GM18519 (cell line): ENCODE measurements at regions not wholly inside any gene's neighbourhood (a gene's known extent, or its start where the extent isn't known, plus 50 kb on each side); places are given as distances from the start of the nearest gene placed in this dataset.
A peak's percentile ranks its signal among the peaks of the same experiment; 100 is the strongest.
"Not testable (repeated sequence)": the region's sequence is repeated elsewhere in the genome, so short reads cannot be mapped to it uniquely, and the experiment has no call there.

Source experiments
- ATAC-seq: cut with Tn5 transposase; IDR thresholded peaks from one replicate; pipeline ENCODE4 v1.9.1; 2021; ENCODE audit warnings: mild to moderate bottlenecking, moderate library complexity; ENCODE audit not compliant: unreplicated experiment, low FRiP score

DNA sequence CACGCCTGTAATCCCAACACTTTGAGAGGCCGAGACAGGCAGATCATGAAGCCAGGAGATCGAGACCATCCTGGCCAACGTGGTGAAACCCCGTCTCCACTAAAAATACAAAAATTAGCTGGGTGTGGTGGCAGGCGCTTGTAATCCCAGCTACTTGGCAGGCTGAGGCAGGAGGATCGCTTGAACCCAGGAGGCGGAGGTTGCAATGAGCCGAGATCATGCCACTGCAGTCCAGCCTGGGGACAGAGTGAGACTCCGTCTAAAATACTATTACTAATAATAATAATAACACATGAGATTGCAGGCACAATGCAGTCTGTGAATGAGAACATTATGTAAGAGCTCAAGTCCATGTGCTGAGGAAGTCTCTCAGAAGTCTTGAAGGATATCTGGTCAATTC is 1684.4 kb downstream of the SPATA31A7 start:
- not testable (repeated sequence) for ATAC-seq

DNA sequence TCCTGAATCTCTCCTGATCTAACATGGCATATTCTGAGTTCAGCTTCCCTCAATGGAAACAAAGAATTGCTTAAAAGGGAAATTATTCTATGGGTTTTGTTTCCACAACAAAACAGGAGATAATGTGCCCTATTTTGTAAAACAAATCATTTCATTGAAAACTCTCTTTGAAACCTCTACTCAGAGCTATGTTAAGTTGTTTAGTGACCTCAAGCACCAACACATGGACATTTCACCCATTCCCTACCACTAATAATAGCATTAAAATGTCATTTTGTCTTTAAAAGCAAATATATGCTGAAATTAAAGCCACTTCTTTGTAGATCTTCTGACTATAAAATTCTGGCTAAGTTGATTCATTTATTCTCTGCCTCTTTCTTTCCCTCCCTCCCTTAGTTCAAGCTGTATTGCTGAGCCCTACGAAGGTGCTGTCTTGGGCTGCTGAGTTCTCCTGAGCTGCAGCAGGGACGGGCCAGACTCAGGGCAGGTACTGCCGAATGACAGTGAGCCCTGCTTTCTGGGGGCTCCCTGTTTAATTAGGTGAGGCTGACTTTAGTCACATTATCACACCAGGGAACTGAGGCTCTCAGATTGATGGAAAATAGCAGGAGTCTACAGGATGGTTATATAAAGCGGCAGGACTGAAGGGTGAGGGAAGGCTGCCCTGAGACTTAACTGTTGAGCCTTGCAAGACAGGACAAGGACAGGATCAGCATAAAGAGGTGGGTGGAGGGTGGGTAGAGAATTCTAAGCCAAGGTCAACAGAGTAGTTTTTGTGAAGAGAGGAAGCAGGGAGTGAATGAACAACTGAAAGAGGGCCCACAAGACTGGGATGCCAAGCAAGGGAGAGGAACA is 1685.1 kb downstream of the SPATA31A7 start:
- not testable (repeated sequence) for ATAC-seq

DNA sequence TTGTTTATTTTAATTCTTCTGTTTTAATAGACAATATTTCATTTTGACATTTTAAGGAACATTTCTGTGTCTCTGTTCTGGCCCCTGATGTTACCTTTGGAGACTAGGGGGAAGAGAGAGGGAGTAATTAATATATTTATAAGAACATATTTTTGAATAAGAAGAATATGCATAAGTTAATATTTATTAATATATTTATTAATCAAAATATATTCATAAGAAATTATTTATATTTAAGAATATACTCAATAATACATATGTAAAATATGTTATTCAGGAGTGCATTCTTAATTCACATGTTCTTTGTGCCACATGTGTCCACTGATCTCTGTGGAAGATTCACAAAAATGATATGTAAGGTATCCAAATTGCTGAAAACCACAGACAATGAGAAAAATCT is 1687.7 kb downstream of the SPATA31A7 start:
- not testable (repeated sequence) for ATAC-seq

DNA sequence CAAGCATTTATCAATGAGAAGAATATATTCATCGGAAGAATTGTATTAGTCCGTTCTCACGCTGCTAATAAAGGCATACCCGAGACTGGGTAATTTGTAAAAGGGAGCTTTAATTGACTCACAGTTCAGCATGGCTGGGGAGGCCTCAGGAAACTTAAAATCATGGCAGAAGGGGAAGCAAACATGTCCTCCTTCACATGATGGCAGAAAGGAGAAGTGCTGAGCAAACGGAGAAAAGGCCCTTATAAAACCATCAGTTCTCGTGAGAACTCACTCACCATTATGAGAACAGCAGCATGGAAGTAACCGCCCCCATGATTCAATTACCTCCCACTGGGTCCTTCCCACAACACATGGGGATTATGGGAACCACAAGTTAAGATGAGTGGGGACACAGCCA is 1688.2 kb downstream of the SPATA31A7 start:
- ATAC-seq, result not testable (repeated sequence)

DNA sequence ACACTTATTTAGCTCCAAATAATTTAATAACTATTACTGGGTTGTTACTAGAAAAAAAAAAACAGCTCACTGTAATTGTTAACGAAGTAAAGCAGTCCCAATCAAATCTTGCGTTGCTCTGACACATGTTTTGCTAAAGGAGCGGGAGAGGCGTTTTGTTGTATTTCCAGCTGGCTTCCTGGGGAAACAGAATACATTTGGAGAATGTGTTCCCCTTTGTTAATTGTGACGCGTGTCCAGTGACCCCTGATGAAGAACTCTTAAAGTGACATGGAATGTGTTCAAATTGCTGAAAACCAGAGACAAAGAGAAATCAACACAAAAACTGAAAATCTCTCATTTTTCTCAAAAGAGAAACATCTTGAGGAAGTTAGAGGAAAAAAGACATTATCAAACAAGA is 1690.6 kb downstream of the SPATA31A7 start:
- ATAC-seq, result not testable (repeated sequence)

DNA sequence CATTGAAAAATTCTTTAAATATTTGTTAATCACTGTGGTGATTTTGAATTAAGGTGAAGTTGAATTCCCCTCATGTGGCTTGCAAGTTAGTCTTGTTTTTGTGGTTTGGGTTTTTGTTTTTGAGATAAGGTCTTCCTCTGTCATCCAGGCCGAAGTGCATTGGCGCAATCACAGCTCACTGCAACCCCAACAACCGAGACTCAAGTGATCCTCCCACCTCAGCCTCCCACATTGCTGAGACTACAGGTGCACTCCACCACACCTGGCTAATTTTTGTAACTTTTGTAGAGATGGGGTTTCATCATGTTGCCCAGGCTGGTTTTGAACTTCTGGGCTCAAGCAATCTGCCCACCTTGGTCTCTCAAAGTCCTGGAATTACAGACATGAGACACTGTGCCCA is 1691.1 kb downstream of the SPATA31A7 start:
- not testable (repeated sequence) for ATAC-seq

DNA sequence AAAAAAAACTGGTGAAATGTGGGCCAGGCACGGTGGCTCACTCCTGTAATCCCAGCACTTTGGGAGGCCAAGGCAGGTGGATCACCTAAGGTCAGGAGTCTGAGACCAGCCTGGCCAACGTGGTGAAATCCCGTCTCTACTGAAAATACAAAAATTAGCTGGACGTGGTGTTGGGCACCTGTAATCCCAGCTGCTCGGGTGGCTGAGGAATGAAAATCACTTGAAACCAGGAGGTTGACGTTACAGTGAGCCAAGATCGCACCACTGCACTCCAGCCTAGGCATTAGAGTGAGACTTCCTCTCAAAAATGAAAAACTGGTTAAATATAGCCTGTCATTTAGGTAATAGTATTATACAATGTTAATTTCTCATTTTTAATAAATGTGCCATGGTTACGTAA is 1692.0 kb downstream of the SPATA31A7 start:
- not testable (repeated sequence) for ATAC-seq

DNA sequence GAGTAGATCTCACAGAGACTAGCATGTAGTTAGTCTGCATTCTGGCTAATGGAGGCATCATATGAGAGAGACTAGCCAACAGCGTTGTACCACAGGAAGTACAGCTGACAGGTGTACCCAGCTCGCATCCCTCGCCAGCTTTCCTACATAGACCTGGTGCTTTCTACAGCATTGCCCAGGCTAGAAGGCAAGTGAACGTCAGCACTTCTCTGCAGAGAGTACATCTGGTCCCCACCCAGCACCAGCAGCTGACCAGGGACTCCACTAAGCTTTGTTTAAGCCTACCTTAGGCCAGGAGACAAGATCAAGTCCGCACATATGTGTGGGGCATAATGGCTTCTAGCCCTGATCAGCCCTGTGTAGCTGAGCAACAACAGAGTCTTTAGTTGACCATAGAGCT is 1692.9 kb downstream of the SPATA31A7 start:
- not testable (repeated sequence) for ATAC-seq

DNA sequence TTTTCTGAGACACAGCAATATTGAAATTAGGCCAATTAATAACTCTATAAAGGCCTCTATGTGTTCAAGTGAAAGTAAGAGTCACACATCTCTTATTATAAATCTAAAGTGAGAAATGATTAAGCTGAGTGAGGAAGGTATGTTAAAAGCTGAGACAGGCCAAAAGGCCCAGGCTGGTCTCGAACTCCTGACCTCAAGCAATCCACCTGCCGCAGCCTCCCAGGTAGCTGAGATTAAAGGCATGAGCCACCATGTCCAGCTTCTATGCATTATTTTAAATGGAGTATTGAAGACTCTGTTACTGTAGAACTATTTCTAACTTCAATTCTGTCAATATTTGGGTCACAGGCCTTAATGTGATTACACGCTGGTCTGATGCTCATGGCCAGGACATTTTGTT is 1706.9 kb downstream of the SPATA31A7 start:
- not testable (repeated sequence) for ATAC-seq

DNA sequence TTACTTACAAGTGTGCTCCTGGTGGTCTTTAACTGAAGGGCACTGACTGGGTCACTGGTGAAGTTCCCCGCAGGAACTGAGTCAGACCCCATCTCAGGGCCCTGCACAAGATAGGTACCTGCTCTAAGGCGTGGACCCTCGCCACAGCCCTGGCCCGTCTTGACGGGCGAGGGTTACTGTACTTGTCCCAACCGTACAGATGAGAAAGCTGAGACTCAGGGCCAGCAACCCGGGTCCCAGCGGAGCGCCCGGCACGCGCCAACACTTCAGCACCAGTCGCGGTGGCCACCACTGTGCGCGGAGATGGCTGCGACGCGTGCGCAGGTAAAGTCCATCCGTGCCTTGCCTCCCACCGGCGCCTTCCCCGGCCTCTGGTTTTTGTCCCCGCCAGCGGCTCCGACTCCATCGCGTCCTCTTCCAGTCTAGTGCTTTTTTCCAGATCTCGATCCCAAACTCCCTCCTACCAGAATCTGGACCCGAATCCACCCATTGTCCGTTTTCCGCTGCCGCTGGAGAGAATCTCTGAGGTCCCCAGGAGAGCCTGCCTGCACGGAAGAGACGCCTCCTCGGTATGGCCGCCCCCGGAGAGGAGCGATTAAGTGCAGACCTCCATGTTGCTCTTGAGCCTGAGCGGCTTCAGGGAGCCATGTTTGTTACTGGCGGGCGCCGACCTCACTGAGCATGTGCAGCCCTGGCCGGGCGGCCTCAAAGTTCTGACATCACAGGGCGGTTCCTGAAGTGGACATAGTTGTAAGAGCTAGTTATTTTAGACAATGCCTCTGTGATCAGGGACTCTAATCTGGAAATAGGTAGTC is 1707.8 kb downstream of the SPATA31A7 start:
- ATAC-seq, result not testable (repeated sequence)

DNA sequence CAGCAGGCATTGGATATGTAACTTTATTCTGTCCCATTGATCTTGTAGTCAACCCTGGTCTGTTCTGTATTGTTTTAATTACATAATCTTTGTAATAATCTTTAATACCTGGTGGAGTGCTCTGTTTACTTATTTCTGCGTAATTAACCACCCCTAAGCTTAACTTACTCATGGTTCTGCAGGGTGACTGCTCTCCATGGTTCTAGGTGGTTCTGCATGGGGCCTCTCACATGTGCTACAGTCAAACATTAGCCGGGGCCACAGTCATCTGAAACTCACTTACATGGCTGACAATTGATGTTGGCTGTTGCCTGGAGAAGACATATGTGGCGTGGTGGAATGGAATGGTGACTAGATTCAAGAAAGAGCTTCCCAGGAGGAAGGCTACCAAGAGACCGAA is 1709.8 kb downstream of the SPATA31A7 start:
- ATAC-seq, result not testable (repeated sequence)

DNA sequence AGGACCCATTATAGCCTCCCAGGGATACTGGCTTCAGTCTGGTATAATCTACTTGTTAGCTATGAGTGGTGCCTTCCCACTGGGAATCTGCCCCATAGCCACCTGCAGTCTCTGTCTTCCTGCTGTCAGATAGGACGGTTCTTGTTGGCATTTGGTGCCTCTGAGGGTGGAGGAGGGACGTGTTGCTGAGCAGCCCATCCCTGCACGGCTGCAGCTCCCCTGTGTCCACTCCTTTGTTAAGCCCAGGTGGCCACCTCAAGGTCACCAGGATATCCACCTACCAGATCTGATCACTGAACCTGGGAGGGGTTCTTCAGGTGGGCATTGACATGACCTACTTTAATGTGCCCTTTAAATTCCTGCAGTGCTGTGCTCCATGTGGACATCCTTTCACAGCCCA is 1714.2 kb downstream of the SPATA31A7 start:
- not testable (repeated sequence) for ATAC-seq

DNA sequence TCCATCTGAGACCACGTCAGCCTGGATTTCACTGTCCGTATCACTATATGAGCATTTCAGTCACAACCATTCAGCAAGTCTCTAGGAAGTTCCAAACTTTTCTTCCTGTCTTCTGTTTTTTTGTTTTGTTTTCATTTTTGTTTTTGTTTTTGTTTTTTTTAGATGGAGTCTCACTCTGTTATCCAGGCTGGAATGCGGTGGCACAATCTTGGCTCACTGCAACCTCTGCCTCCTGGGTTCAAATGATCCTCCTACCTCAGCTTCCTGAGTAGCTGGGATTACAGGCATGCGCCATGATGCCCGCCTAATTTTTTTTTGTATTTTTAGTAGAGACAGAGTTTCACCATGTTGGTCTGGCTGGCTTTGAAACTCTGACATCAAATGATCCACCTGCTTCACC is 1715.9 kb downstream of the SPATA31A7 start:
- not testable (repeated sequence) for ATAC-seq

DNA sequence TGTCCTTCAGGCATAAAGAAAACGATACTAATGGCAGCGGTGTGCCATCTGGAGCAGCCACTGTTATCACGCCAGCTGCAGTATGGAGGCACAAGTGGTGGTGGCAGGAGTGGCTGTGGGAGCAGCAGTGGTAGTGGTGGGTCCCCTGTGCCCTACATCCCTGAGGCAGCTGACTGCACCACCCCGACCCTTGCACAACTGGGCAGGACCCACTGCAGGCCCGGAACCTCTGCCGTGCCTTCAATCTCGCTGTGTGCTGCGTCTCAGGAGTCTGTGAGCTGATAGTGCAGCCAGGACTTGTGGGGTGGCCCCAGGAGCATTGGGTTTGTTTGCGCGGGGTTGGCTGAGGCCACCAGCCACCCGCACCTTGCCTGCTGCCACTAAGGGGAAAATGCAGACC is 1718.0 kb downstream of the SPATA31A7 start:
- ATAC-seq, result not testable (repeated sequence)

DNA sequence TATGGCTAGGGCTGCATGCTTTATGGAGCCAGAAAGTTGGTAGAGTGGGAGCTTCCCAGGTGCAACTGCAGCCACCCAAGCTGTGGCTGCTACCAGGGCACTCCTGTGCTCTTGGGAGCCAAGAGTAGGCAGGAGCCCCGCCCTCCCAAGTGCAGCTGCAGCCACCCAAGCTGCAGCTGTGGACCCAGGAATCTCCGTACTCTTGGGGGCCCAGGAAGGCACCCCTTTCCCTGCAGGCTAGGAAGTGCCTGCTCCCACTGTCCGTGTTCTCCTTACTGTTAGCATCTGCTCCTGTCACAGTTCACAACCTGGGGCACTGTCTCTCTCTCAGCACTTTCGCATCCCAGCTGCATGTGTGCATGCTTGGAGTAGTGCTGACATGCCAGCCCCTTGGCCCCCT is 1718.4 kb downstream of the SPATA31A7 start:
- ATAC-seq, result not testable (repeated sequence)

DNA sequence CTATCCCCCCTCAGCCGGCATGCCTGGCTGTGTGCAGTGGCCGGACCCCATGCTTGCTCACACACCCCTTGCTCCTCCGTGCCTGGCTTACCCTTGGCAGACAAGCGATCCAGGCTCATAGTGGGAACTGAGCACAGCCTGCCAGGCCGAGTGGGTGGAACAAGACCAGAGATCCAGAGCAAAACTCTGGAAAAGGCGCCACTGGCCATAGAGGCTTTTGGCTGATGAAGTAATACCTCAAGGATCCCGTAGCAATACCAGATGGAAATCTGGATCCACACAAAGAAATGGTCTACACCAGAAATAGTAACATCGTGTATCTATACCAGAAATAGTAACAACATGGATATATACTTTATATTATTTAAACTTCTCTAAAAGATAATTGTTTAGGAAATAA is 1719.6 kb downstream of the SPATA31A7 start:
- not testable (repeated sequence) for ATAC-seq

DNA sequence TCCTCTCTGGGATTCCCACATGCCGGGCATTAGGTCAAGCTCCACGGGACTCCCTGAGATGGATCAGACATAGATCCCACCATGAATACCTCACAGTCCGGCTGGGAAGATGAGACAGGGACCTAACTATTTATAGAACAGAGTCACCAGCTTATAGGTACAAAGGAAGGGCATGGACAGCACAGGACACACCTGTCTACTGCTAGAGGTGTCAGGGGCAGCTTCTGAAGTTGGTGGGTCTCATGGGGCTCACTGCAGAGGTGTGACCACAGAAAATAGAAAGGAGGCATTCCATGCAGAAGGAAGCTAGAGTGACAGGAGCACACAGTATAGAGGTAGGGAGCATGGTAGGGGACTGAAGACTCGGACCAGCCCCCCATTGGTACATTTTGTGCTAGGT is 1722.4 kb downstream of the SPATA31A7 start:
- ATAC-seq, result not testable (repeated sequence)

DNA sequence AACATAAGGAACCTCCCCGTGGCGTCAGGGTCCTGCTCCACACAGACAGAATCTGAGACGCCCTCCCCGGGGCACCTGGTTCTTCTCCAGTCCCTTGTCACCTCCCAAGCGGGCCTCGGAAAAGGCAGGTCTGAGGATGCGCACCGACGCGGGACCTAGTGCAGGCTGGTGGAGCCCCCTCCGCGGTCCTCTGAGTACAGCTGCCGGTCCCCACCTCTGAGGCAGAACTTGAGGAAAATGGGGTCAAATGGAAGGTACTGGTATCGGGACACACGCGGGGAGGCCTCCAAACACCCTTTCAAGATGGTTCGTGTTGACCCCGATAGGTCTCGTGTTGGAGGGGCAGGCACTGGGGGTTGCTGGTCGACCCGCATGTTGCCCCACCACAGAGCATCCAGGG is 1725.3 kb downstream of the SPATA31A7 start:
- ATAC-seq, result not testable (repeated sequence)

DNA sequence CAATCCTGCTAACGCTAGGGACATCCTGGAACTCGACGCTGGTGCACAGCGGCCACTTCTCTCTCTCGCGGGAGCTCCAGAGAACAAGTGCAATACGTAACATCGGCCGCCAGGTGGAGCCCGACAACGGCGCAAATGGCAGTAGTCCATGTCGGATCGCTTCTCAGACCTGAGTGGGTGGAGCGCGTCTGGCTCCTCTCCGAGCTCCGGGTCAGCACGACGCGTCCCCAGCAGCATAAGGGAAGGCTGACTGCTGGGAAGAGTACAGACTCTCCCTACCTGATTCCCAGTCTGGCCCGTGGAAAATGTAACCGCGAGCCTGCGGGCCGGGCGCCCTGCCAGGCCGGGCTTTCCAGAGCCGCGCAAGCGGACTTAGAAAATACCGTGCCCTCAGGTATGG is 1725.8 kb downstream of the SPATA31A7 start:
- ATAC-seq, result peak; percentile 99

DNA sequence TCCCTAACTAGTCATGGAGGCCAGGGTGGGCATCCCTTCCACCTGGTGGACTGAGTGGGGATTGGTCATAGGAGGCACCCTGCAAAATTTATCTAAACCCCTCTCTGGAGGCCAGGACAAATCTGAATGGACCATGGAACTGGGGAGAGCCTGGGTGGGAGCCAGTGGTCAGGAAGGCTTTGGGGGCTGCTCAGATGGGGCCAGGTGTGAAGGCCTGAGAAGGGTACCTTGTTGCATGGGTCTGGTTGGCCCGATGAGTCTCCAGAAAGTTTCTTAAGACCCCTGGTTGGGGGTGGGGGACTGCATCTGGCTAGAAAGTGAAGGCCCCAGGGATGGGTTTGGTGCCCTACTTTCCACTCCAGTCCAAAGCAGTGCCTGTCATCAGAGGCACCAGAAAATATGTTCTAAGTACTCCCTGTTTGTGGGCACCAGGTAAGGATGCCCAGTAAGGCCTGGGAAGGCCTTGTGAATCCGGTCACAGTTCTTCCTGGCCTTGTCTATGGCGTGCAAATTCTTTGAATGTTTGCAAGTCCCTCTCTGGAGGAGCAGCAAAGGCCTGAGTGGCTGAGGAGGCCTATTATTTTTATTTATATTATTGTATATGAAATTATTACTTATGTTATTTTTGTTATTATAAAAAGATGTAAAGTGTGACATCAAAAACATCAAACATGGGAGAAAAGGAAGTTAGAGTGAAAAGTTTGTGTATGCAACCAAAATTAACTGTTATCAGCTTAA is 1729.0 kb downstream of the SPATA31A7 start:
- ATAC-seq, result not testable (repeated sequence)

DNA sequence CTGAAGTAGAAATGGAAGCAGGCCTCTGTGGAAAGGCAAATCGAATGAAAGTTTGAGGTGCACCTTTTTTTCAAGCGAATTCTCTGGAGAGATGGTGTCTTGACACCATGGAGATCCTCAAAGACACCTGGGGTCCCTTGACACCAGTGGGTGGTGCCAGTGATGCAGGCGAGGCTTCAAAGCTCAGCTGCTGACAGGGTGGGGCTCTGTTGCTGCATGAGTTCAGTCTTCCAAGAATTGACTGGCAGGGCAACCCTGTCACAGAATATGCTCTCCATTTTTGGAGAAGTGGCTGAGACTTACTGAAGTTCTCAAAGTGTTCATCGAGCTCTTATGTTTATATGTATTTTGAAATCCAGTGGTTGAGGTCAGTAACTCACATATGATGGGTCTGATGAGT is 1741.6 kb downstream of the SPATA31A7 start:
- not testable (repeated sequence) for ATAC-seq
